H9 (cell line): ENCODE measurements at regions not wholly inside any gene's neighbourhood (a gene's known extent, or its start where the extent isn't known, plus 50 kb on each side); places are given as distances from the start of the nearest gene placed in this dataset.

Experiments
- DNase-seq: peaks from one replicate; pipeline ENCODE4 v3.0.0-alpha.2; 2017
- H2AFZ ChIP-seq: one replicate; pipeline ENCODE4 v1.6.1; 2013; ENCODE audit warnings: mild to moderate bottlenecking, low read length, control low read depth, moderate library complexity
- H2AK5ac ChIP-seq: 2 replicates; pipeline ENCODE4 v1.6.1; 2013; ENCODE audit warnings: low read length, control low read depth, mixed read lengths; ENCODE audit not compliant: insufficient read length
- H2BK120ac ChIP-seq: one replicate; pipeline ENCODE4 v1.6.1; 2013; ENCODE audit warnings: low read depth, mild to moderate bottlenecking, low read length, control low read depth, inconsistent platforms; ENCODE audit not compliant: poor library complexity, severe bottlenecking
- H2BK12ac ChIP-seq: 2 replicates; pipeline ENCODE4 v1.6.1; 2013; ENCODE audit warnings: low read length, control low read depth, mixed read lengths, low read depth; ENCODE audit not compliant: insufficient read length
- H2BK15ac ChIP-seq: 2 replicates; pipeline ENCODE4 v1.6.1; 2013; ENCODE audit warnings: low read depth, low read length, control low read depth
- H2BK20ac ChIP-seq: one replicate; pipeline ENCODE4 v1.6.1; 2013; ENCODE audit warnings: low read depth, mild to moderate bottlenecking, low read length, control low read depth, inconsistent platforms; ENCODE audit not compliant: poor library complexity, severe bottlenecking
- H2BK5ac ChIP-seq: 2 replicates; pipeline ENCODE4 v1.6.1; 2013; ENCODE audit warnings: low read length, control low read depth, mixed read lengths; ENCODE audit not compliant: insufficient read length
- H3K14ac ChIP-seq: 2 replicates; pipeline ENCODE4 v1.6.1; 2013; ENCODE audit warnings: low read length, control low read depth; ENCODE audit not compliant: insufficient read depth
- H3K18ac ChIP-seq: 2 replicates; pipeline ENCODE4 v1.6.1; 2013; ENCODE audit warnings: low read depth, mild to moderate bottlenecking, mixed read lengths, low read length, control low read depth; ENCODE audit not compliant: insufficient read length
- H3K23ac ChIP-seq: 2 replicates; pipeline ENCODE4 v1.6.1; 2013; ENCODE audit warnings: low read length, control low read depth, mixed read lengths, low read depth; ENCODE audit not compliant: insufficient read length
- H3K23me2 ChIP-seq: 2 replicates; pipeline ENCODE4 v1.6.1; 2013; ENCODE audit warnings: low read depth, mild to moderate bottlenecking, mixed read lengths, low read length, control low read depth; ENCODE audit not compliant: insufficient read length, poor library complexity, severe bottlenecking
- H3K27ac ChIP-seq: 2 replicates; pipeline ENCODE4 v1.5.1; 2013; ENCODE audit warnings: low read length, control low read depth, mixed read lengths, low read depth; ENCODE audit not compliant: insufficient read length
- H3K27me3 ChIP-seq: 2 replicates; pipeline ENCODE4 v1.6.1; 2013; ENCODE audit warnings: low read length, control low read depth, inconsistent platforms; ENCODE audit not compliant: insufficient read depth
- H3K4ac ChIP-seq: 2 replicates; pipeline ENCODE4 v1.6.1; 2013; ENCODE audit warnings: low read depth, mild to moderate bottlenecking, control low read depth, inconsistent platforms, low read length, moderate library complexity
- H3K4me1 ChIP-seq: 2 replicates; pipeline ENCODE4 v1.6.1; 2013; ENCODE audit warnings: low read length, control low read depth, inconsistent platforms; ENCODE audit not compliant: insufficient read depth
- H3K4me2 ChIP-seq: 2 replicates; pipeline ENCODE4 v1.6.1; 2013; ENCODE audit warnings: low read length, control low read depth, mixed read lengths; ENCODE audit not compliant: insufficient read length, insufficient read depth
- H3K56ac ChIP-seq: 2 replicates; pipeline ENCODE4 v1.6.1; 2013; ENCODE audit warnings: low read depth, mild to moderate bottlenecking, mixed read lengths, low read length, control low read depth; ENCODE audit not compliant: insufficient read length
- H3K79me1 ChIP-seq: 2 replicates; pipeline ENCODE4 v1.6.1; 2013; ENCODE audit warnings: low read depth, mild to moderate bottlenecking, moderate library complexity, low read length, control low read depth, inconsistent platforms; ENCODE audit not compliant: insufficient read depth, poor library complexity, severe bottlenecking
- H3K79me2 ChIP-seq: 2 replicates; pipeline ENCODE4 v1.6.1; 2013; ENCODE audit warnings: low read length, control low read depth, inconsistent platforms; ENCODE audit not compliant: insufficient read depth
- H3K9ac ChIP-seq: 2 replicates; pipeline ENCODE4 v1.6.1; 2013; ENCODE audit warnings: low read length, control low read depth, mixed read lengths; ENCODE audit not compliant: insufficient read length; ENCODE audit errors: extremely low read depth
- H3K9me3 ChIP-seq: one replicate; pipeline ENCODE4 v1.6.1; 2013; ENCODE audit warnings: low read depth, low read length, inconsistent platforms; ENCODE audit not compliant: control insufficient read depth
- H3T11ph ChIP-seq: one replicate; pipeline ENCODE4 v1.6.1; 2013; ENCODE audit warnings: mild to moderate bottlenecking, low read length, control low read depth, inconsistent platforms
- H4K20me1 ChIP-seq: one replicate; pipeline ENCODE4 v1.6.1; 2013; ENCODE audit not compliant: control insufficient read depth, insufficient read length, insufficient read depth
- H4K5ac ChIP-seq: 2 replicates; pipeline ENCODE4 v1.6.1; 2013; ENCODE audit warnings: low read depth, mild to moderate bottlenecking, mixed read lengths, low read length, control low read depth; ENCODE audit not compliant: insufficient read length
- H4K8ac ChIP-seq: replicated peaks from 2 replicates; pipeline ENCODE4 v1.6.1; 2013; ENCODE audit warnings: low read length, control low read depth, mixed read lengths, low read depth; ENCODE audit not compliant: insufficient read length
- H4K91ac ChIP-seq: 2 replicates; pipeline ENCODE4 v1.6.1; 2013; ENCODE audit warnings: low read depth, mild to moderate bottlenecking, moderate library complexity, mixed read lengths, low read length, control low read depth; ENCODE audit not compliant: insufficient read length
- H3K27ac Mint-ChIP-seq, 3 experiments: 2 replicates in 2 of 3; 3 replicates in 1 of 3; pipeline ENCODE4 v1.8.0; 2020 to 2021; ENCODE audit warnings: mixed read lengths in 3 of 3, mild to moderate bottlenecking in 1 of 3, moderate library complexity in 1 of 3
- H3K27me3 Mint-ChIP-seq: 2 replicates; pipeline ENCODE4 v1.8.0; 2021; ENCODE audit warnings: low read depth, mild to moderate bottlenecking, moderate library complexity, mixed read lengths
- H3K36me3 Mint-ChIP-seq, 3 experiments: 2 replicates in 2 of 3; 3 replicates in 1 of 3; pipeline ENCODE4 v1.8.0; 2020 to 2021; ENCODE audit warnings: low read depth in 3 of 3, mixed read lengths in 3 of 3; ENCODE audit not compliant: insufficient read depth in 1 of 3
- H3K4me1 Mint-ChIP-seq, 2 experiments: 2 replicates each; pipeline ENCODE4 v1.8.0; 2020; ENCODE audit warnings: mixed read lengths in 2 of 2
- H3K4me3 Mint-ChIP-seq, 2 experiments: 2 replicates in 1 of 2; 3 replicates in 1 of 2; pipeline ENCODE4 v1.8.0; 2020 to 2021; ENCODE audit warnings: mild to moderate bottlenecking in 2 of 2, mixed read lengths in 2 of 2, moderate library complexity in 1 of 2
- H3K9me3 Mint-ChIP-seq, 2 experiments: 2 replicates in 1 of 2; 3 replicates in 1 of 2; pipeline ENCODE4 v1.8.0; 2020; ENCODE audit warnings: mild to moderate bottlenecking in 2 of 2, mixed read lengths in 2 of 2, moderate library complexity in 1 of 2
- WGBS: extraction: QIAGEN DNeasy Blood & Tissue Kit; methylation state at CpG from one replicate; pipeline ENCODE4 v1.1.7; 2013; ENCODE audit warnings: missing lambda C conversion rate, low lambda C conversion rate, mixed read lengths; ENCODE audit not compliant: insufficient read length; ENCODE audit errors: extremely low coverage; 5-methylcytosine and 5-hydroxymethylcytosine counted together
- TF ChIP-seq, protein P1 (sequence below): fragments of 200-600 bp; sonication (generic); conservative IDR thresholded peaks from 3 replicates; pipeline ENCODE4 v1.8.0; 2021; ENCODE audit warnings: antibody characterized with exemption, mild to moderate bottlenecking

DNA sequence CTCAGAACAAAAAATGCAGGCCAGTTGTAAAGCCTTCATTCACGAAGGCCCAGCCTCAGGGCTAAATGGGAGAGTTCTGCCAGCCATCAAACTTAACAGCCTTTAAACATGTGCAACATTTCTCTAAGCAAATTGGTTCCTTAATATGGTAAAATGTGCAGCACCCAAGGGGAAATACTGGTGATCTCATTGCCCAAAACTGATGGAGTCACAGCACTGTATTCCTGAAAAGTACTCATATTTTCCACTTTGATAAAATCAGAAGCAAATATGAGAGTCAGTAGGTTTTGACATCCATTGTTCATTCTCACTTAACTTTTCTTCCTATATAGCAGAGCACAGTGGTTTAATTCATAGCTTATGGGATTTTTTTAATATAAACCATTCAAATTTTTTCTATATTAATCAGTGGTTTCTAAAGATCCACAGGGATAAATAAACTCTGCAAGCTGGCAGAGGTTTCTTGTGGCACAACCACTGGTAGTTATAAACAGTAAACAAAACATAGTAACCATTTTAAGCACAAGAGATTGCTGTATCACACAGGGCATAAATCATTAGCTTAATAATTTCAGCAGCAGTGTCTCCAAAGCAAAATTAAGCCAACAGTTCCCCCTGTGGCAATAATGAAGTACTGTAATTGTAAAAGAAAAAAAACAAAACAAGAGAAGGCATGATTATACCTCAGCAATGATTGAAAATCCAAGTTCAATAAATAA is 106.9 kb upstream of the LYPLAL1 start:
- Histone ChIP-seq H4K5ac (no peak overlapping the region), H2BK15ac (no peak overlapping the region), H3K18ac (no peak overlapping the region), H3K23ac (no peak overlapping the region), H3K9ac (no peak overlapping the region), H3K4ac (no peak overlapping the region), H3K4me1 (no peaks in the 10 kb centered on the region), H2BK120ac (no peak overlapping the region), H3K23me2 (no peaks in the 10 kb centered on the region), H2BK5ac (no peak overlapping the region), H3K56ac (no peak overlapping the region), H4K91ac (no peak overlapping the region), H3K79me1 (no peaks in the 10 kb centered on the region), H2BK12ac (no peak overlapping the region), H2AK5ac (no peak overlapping the region), H2AFZ (no peak overlapping the region), H3K4me2 (no peak overlapping the region), H3K27me3 (no peaks in the 10 kb centered on the region), H3K9me3 (no peaks in the 10 kb centered on the region), H4K8ac (no peak overlapping the region), H4K20me1 (no peaks in the 10 kb centered on the region), H3K79me2 (no peaks in the 10 kb centered on the region), H2BK20ac (no peak overlapping the region), H3T11ph (no peak overlapping the region), H3K14ac (no peak overlapping the region), H3K27ac (no peak overlapping the region)
- peaks cover 11 to 13% of the 10 kb centered on the region in 2 experiments; a peak in 4 of 5 replicates for H3K9me3 Mint-ChIP-seq
- no peaks in the 10 kb centered on the region for H3K4me1 Mint-ChIP-seq
- WGBS = no CpG with 5 or more reads among the region's 1 CpG
- TF ChIP-seq, protein P1, sequence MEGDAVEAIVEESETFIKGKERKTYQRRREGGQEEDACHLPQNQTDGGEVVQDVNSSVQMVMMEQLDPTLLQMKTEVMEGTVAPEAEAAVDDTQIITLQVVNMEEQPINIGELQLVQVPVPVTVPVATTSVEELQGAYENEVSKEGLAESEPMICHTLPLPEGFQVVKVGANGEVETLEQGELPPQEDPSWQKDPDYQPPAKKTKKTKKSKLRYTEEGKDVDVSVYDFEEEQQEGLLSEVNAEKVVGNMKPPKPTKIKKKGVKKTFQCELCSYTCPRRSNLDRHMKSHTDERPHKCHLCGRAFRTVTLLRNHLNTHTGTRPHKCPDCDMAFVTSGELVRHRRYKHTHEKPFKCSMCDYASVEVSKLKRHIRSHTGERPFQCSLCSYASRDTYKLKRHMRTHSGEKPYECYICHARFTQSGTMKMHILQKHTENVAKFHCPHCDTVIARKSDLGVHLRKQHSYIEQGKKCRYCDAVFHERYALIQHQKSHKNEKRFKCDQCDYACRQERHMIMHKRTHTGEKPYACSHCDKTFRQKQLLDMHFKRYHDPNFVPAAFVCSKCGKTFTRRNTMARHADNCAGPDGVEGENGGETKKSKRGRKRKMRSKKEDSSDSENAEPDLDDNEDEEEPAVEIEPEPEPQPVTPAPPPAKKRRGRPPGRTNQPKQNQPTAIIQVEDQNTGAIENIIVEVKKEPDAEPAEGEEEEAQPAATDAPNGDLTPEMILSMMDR = peak; percentile 62
- DNase-seq = no peak
- H3K27ac Mint-ChIP-seq = no peak overlapping the region
- no peak overlapping the region for H3K4me3 Mint-ChIP-seq
- no peaks in the 10 kb centered on the region for H3K27me3 Mint-ChIP-seq
- H3K36me3 Mint-ChIP-seq = peaks cover 3 to 11% (median 5%) of the 10 kb centered on the region in 3 experiments; a peak in 5 of 7 replicates
